H1 (cell line): ENCODE measurements at regions not wholly inside any gene's neighbourhood (a gene's known extent, or its start where the extent isn't known, plus 50 kb on each side); places are given as distances from the start of the nearest gene placed in this dataset.

ENCODE experiments used
- ATF2 ChIP-seq: IDR thresholded peaks from 2 replicates; pipeline ENCODE4 v1.6.1; 2012; ENCODE audit warnings: low read length, inconsistent platforms
- E2F6 ChIP-seq: IDR thresholded peaks from 2 replicates; pipeline ENCODE4 v1.6.1; 2012; ENCODE audit warnings: inconsistent platforms
- EP300 ChIP-seq, 2 experiments: IDR thresholded peaks; 1 replicate in 1 of 2; 2 replicates in 1 of 2; pipeline ENCODE4 v1.6.1; 2011 to 2012; ENCODE audit warnings: low read depth in 2 of 2, low read length in 2 of 2, mild to moderate bottlenecking in 2 of 2, borderline replicate concordance in 1 of 2, inconsistent platforms in 1 of 2, moderate library complexity in 1 of 2
- KDM1A ChIP-seq: fragments of 200-600, 300-600 bp; sonication (generic); IDR thresholded peaks from 2 replicates; pipeline ENCODE4 v1.7.1; 2016; ENCODE audit warnings: mild to moderate bottlenecking, low read length, borderline replicate concordance
- MAFK ChIP-seq: IDR thresholded peaks from 2 replicates; pipeline ENCODE4 v1.6.1; 2012; ENCODE audit warnings: low read depth, mild to moderate bottlenecking, improper control_type of control experiment, low read length
- SIRT6 ChIP-seq: IDR thresholded peaks from one replicate; pipeline ENCODE4 v1.7.1; 2012; ENCODE audit warnings: low read length, inconsistent platforms

GRCh38 chr18:57209713-57210106, 62.8 kb downstream of the BOD1L2 start (continued):
- no peak for TF ChIP-seq SIRT6
- no peak for TF ChIP-seq KDM1A
- no peak for TF ChIP-seq ATF2
- TF ChIP-seq E2F6 = no peak
- no peak for TF ChIP-seq EP300 (IDR thresholded peaks at IDR 0.05; ENCODE audit: borderline replicate concordance in 1 of 2, low read depth in 2 of 2, low read length in 2 of 2)
- TF ChIP-seq MAFK = no peak
